RWPE1 (cell line): ENCODE measurements at regions not wholly inside any gene's neighbourhood (a gene's known extent, or its start where the extent isn't known, plus 50 kb on each side); places are given as distances from the start of the nearest gene placed in this dataset.

Experiments
- CTCF ChIA-PET: fragments of 350-600 bp; sonication (Branson Sonifier 250); formaldehyde crosslinking; extraction: SDS; loops from one replicate; lab custom pipeline; 2021; lab: Yijun Ruan, JAX
- POLR2A ChIA-PET: fragments of 400-600 bp; formaldehyde crosslinking; extraction: SDS; loops from one replicate; lab custom pipeline; 2020; ENCODE audit warnings: antibody characterized with exemption; ENCODE audit not compliant: low non-redundant PET; lab: Yijun Ruan, JAX
- DNase-seq: peaks from one replicate; pipeline ENCODE4 v3.0.0; 2012; ENCODE audit warnings: low spot score
- H3K27ac ChIP-seq: fragments of 450-650 bp; 2 replicates; pipeline ENCODE4 v1.5.1; 2017
- CTCF ChIP-seq: fragments of 450-650 bp; conservative IDR thresholded peaks from 2 replicates; pipeline ENCODE4 v1.5.1; 2017; ENCODE audit warnings: low read depth, mild to moderate bottlenecking

- no peak overlapping the region for H3K27ac ChIP-seq
- ChIA-PET CTCF (no interaction called here), POLR2A (no interaction called here)
- no peak for TF ChIP-seq CTCF
- DNase-seq = no peak
These were observed 915.6 kb downstream of the TBC1D22A start for GRCh38 chr22:47678048-47678447.

DNA sequence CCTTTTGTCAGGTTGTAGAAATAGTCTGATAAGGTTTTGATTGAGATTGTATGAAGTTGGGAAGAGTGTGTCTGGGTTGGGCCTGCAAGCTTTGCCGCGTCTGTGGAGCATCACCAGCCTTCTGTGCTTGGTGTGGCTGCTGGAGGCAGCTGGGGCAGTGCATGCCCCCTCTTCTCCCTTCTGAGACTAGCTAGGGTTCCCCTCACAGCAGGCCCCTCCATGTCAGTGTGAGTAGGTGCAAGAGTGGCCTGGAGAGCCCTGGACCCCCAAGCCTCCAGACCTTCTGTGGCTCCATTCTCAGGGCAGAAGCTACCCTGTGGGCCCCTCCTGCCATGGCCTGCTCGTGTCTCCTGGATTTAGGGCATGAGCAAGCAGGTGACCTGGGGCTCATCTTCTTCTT, 914.2 kb downstream of the TBC1D22A start:
- CTCF ChIA-PET = interaction anchor here (0.6 kb wide), 1 partner anchor 153 kb away, joined by 4 read pairs; no protein-coding TSS in a partner anchor
- POLR2A ChIA-PET = no interaction called here
- TF ChIP-seq CTCF = no peak
- H3K27ac ChIP-seq = no peak overlapping the region
- no peak for DNase-seq

DNA sequence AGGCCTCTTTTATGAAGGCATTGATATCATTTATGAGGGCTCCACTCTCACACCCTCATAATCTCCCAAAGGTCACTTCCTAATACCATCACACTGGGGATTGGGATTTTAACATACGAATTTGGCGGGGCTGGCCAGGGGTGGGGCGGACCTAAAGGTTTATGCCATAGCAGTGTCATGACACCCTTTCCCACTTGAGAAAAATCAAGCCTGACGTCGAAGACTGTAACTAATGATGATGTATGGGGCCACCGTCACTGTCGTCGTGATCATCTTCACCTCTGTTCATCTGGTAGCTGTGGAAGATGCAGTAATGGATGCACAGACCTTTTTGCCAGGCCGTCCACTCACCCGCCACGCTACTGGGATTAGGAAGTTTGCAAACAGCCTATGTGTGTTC, 912.1 kb downstream of the TBC1D22A start:
- ChIA-PET CTCF (no interaction called here), POLR2A (interaction anchor here (0.5 kb wide), 1 partner anchor 385 kb away, joined by 3 read pairs; no protein-coding TSS in a partner anchor)
- no peak for DNase-seq
- H3K27ac ChIP-seq = no peak overlapping the region
- no peak for TF ChIP-seq CTCF

DNA sequence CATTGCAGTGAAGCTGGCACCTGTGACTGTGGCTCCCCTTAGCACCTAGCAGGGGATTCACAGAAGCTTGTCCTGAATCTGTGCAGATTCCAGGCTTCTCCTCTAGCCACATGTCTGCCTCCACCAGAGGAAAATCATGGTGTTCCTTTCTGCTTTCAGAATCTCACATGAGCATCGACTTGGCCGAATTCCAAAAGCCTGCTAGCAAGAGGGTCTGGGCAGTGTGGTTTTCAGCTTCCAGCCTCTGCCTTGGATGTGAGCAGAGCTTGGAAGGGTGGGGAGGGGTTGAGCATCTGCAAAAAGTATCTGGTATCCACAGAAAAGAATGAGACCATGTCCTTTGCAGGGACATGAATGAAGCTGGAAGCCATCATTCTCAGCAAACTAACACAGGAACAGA, 911.1 kb downstream of the TBC1D22A start:
- no peak for DNase-seq
- TF ChIP-seq CTCF = no peak
- H3K27ac ChIP-seq = no peak overlapping the region
- ChIA-PET CTCF (no interaction called here), POLR2A (no interaction called here)

- CTCF ChIA-PET = no interaction called here
These were observed 910.1 kb downstream of the TBC1D22A start for GRCh38 chr22:47672526-47672925.

GRCh38 chr22:47665151-47665550, 902.7 kb downstream of the TBC1D22A start:
- no peak for DNase-seq
- TF ChIP-seq CTCF = no peak
- H3K27ac ChIP-seq = no peak overlapping the region
- CTCF ChIA-PET = no interaction called here
- POLR2A ChIA-PET = no interaction called here

More at GRCh38 chr22:47672526-47672925, 910.1 kb downstream of the TBC1D22A start:
- DNase-seq = no peak
- H3K27ac ChIP-seq = no peak overlapping the region
- POLR2A ChIA-PET = no interaction called here
- TF ChIP-seq CTCF = no peak
